WTC11 (cell line): ENCODE measurements at regions not wholly inside any gene's neighbourhood (a gene's known extent, or its start where the extent isn't known, plus 50 kb on each side); places are given as distances from the start of the nearest gene placed in this dataset.

Experiments
- ATAC-seq: fragments of 200-7000 bp; cut with Tn5 transposase; 2 replicates; pipeline ENCODE4 v1.10.0; 2021; ENCODE audit warnings: mild to moderate bottlenecking, moderate library complexity
- CTCF ChIA-PET: fragments of 300-600 bp; sonication (Branson Sonifier 250); formaldehyde crosslinking; loops from one replicate; lab custom pipeline; 2021; ENCODE audit warnings: antibody characterized with exemption; lab: Charles Lee
- POLR2A ChIA-PET: fragments of 350-600 bp; sonication (Branson Sonifier 250); formaldehyde crosslinking; loops from one replicate; lab custom pipeline; 2021; ENCODE audit warnings: antibody characterized with exemption; lab: Charles Lee
- DNase-seq: peaks from one replicate; pipeline ENCODE4 v3.0.0; 2021; ENCODE audit warnings: low spot score
- H3K27ac Mint-ChIP-seq: 2 replicates; pipeline ENCODE4 v1.8.0; 2021; ENCODE audit warnings: mixed read lengths
- H3K27me3 Mint-ChIP-seq: 2 replicates; pipeline ENCODE4 v1.8.0; 2021; ENCODE audit warnings: low read depth, mild to moderate bottlenecking, moderate library complexity, mixed read lengths
- H3K36me3 Mint-ChIP-seq: 2 replicates; pipeline ENCODE4 v1.8.0; 2021; ENCODE audit warnings: mixed read lengths
- H3K4me1 Mint-ChIP-seq: 2 replicates; pipeline ENCODE4 v1.8.0; 2022; ENCODE audit warnings: mixed read lengths
- H3K4me3 Mint-ChIP-seq: 2 replicates; pipeline ENCODE4 v1.8.0; 2021; ENCODE audit warnings: mild to moderate bottlenecking, moderate library complexity, mixed read lengths
- H3K9me3 Mint-ChIP-seq: 2 replicates; pipeline ENCODE4 v1.8.0; 2021; ENCODE audit warnings: mixed read lengths
- ARID4B ChIP-seq: sonication (generic); formaldehyde crosslinking; IDR thresholded peaks from 2 replicates; pipeline ENCODE4 v1.8.0; 2023; ENCODE audit warnings: missing genetic modification reagents, mild to moderate bottlenecking, borderline replicate concordance
- ATF2 ChIP-seq: sonication (generic); formaldehyde crosslinking; IDR thresholded peaks from 2 replicates; pipeline ENCODE4 v1.8.1; 2022; ENCODE audit warnings: low read depth, missing genetic modification reagents, borderline replicate concordance
- CREM ChIP-seq: sonication (generic); formaldehyde crosslinking; IDR thresholded peaks from 2 replicates; pipeline ENCODE4 v1.8.1; 2022; ENCODE audit warnings: mild to moderate bottlenecking, missing genetic modification reagents, moderate library complexity
- EMX1 ChIP-seq: fragments of 250-450 bp; sonication (Bioruptor Pico); IDR thresholded peaks from 2 replicates; pipeline ENCODE4 v1.8.0; 2021; ENCODE audit warnings: mild to moderate bottlenecking
- FOXK1 ChIP-seq: sonication (generic); formaldehyde crosslinking; IDR thresholded peaks from 2 replicates; pipeline ENCODE4 v1.8.0; 2022; ENCODE audit warnings: mild to moderate bottlenecking, moderate library complexity, missing genetic modification reagents
- FOXP1 ChIP-seq: sonication (generic); formaldehyde crosslinking; IDR thresholded peaks from 2 replicates; pipeline ENCODE4 v1.8.0; 2022; ENCODE audit warnings: missing genetic modification reagents, mild to moderate bottlenecking, moderate library complexity, borderline replicate concordance
- KAT7 ChIP-seq: sonication (generic); formaldehyde crosslinking; IDR thresholded peaks from 2 replicates; pipeline ENCODE4 v1.8.1; 2023; ENCODE audit warnings: missing genetic modification reagents, mild to moderate bottlenecking, borderline replicate concordance
- NFYB ChIP-seq: sonication (generic); formaldehyde crosslinking; conservative IDR thresholded peaks from 2 replicates; pipeline ENCODE4 v1.8.0; 2022; ENCODE audit warnings: low read depth, missing genetic modification reagents
- NR2C2 ChIP-seq: sonication (generic); formaldehyde crosslinking; IDR thresholded peaks from 2 replicates; pipeline ENCODE4 v1.8.0; 2022; ENCODE audit warnings: mild to moderate bottlenecking, missing genetic modification reagents
- NR3C1 ChIP-seq: sonication (generic); formaldehyde crosslinking; conservative IDR thresholded peaks from 2 replicates; pipeline ENCODE4 v1.8.1; 2023; ENCODE audit warnings: low read depth, mild to moderate bottlenecking, missing genetic modification reagents
- OVOL2 ChIP-seq: fragments of 250-450 bp; sonication (Bioruptor Pico); IDR thresholded peaks from 2 replicates; pipeline ENCODE4 v1.9.0; 2021; ENCODE audit warnings: mild to moderate bottlenecking, borderline replicate concordance
- PRDM15 ChIP-seq: sonication (generic); formaldehyde crosslinking; IDR thresholded peaks from 2 replicates; pipeline ENCODE4 v1.8.0; 2022; ENCODE audit warnings: missing genetic modification reagents
- PREB ChIP-seq: sonication (generic); formaldehyde crosslinking; IDR thresholded peaks from 2 replicates; pipeline ENCODE4 v1.8.1; 2022; ENCODE audit warnings: mild to moderate bottlenecking, missing genetic modification reagents, moderate library complexity, borderline replicate concordance
- SMAD4 ChIP-seq: sonication (generic); formaldehyde crosslinking; IDR thresholded peaks from 2 replicates; pipeline ENCODE4 v1.8.0; 2022; ENCODE audit warnings: mild to moderate bottlenecking, missing genetic modification reagents
- SOX15 ChIP-seq: fragments of 250-450 bp; sonication (Bioruptor Pico); IDR thresholded peaks from 2 replicates; pipeline ENCODE4 v1.9.0; 2021; ENCODE audit warnings: mild to moderate bottlenecking
- TCF7 ChIP-seq: sonication (generic); formaldehyde crosslinking; IDR thresholded peaks from 2 replicates; pipeline ENCODE4 v1.8.0; 2022; ENCODE audit warnings: mild to moderate bottlenecking, low read depth, missing genetic modification reagents, moderate library complexity
- TEAD1 ChIP-seq: sonication (generic); formaldehyde crosslinking; IDR thresholded peaks from 2 replicates; pipeline ENCODE4 v1.8.0; 2022; ENCODE audit warnings: mild to moderate bottlenecking, missing genetic modification reagents
- TEAD4 ChIP-seq: sonication (generic); formaldehyde crosslinking; IDR thresholded peaks from 2 replicates; pipeline ENCODE4 v1.8.0; 2022; ENCODE audit warnings: mild to moderate bottlenecking, missing genetic modification reagents
- ZNF281 ChIP-seq: sonication (generic); formaldehyde crosslinking; IDR thresholded peaks from 2 replicates; pipeline ENCODE4 v1.8.0; 2023; ENCODE audit warnings: mild to moderate bottlenecking, missing genetic modification reagents
- ZNF396 ChIP-seq: fragments of 250-450 bp; sonication (Bioruptor Pico); IDR thresholded peaks from 2 replicates; pipeline ENCODE4 v1.8.0; 2021; ENCODE audit warnings: mild to moderate bottlenecking, moderate library complexity, borderline replicate concordance
- ZNF416 ChIP-seq: fragments of 250-450 bp; sonication (Bioruptor Pico); IDR thresholded peaks from 2 replicates; pipeline ENCODE4 v1.9.0; 2021; ENCODE audit warnings: mild to moderate bottlenecking, inconsistent platforms
- ZSCAN18 ChIP-seq: fragments of 250-450 bp; sonication (Bioruptor Pico); IDR thresholded peaks from 2 replicates; pipeline ENCODE4 v2.1.2; 2022; ENCODE audit warnings: mild to moderate bottlenecking, moderate library complexity

- no peak for TF ChIP-seq ZNF396
- TF ChIP-seq TEAD1, result no peak
- no peak for TF ChIP-seq SOX15 (CRISPR knock-in tag)
- no peak for TF ChIP-seq FOXP1
- TF ChIP-seq NFYB (CRISPR knock-in tag), result no peak
Observed at GRCh38 chr4:84035568-84035967, 463.5 kb downstream of the NKX6-1 start (continued).

GRCh38 chr4:84032372-84032771 lies 466.7 kb downstream of the NKX6-1 start:
- Mint-ChIP-seq H3K27me3 (no peaks in the 10 kb centered on the region), H3K9me3 (peaks cover 2% of the 10 kb centered on the region), H3K4me1 (no peaks in the 10 kb centered on the region), H3K27ac (no peak overlapping the region), H3K36me3 (0 out of 2 replicates have a peak, but pooled peaks cover under 1% of the 10 kb centered on the region), H3K4me3 (no peak overlapping the region)
- no peak for DNase-seq
- ChIA-PET POLR2A (interaction anchor here (0.9 kb wide), 1 partner anchor 18 kb away, joined by 3 read pairs; no protein-coding TSS in a partner anchor), CTCF (no interaction called here)
- ATAC-seq, result no peak
- TF ChIP-seq OVOL2 (CRISPR knock-in tag), result no peak
- TF ChIP-seq SMAD4, result no peak
- TF ChIP-seq FOXK1, result no peak
- TF ChIP-seq ZNF416, result no peak
- no peak for TF ChIP-seq KAT7
- TF ChIP-seq TCF7, result no peak
- no peak for TF ChIP-seq NR2C2 (CRISPR knock-in tag)
- TF ChIP-seq CREM (CRISPR knock-in tag), result no peak
- TF ChIP-seq ATF2 (CRISPR knock-in tag), result no peak
- TF ChIP-seq ZSCAN18 (CRISPR knock-in tag), result no peak
- no peak for TF ChIP-seq NR3C1 (CRISPR knock-in tag)
- TF ChIP-seq TEAD4 (CRISPR knock-in tag), result no peak
- TF ChIP-seq ZNF281 (CRISPR knock-in tag), result no peak
- no peak for TF ChIP-seq EMX1 (CRISPR knock-in tag)
- no peak for TF ChIP-seq PRDM15
- no peak for TF ChIP-seq PREB (CRISPR knock-in tag)
- no peak for TF ChIP-seq ARID4B (CRISPR knock-in tag)
